Uterus (tissue), 2 donors: ENCODE measurements at regions not wholly inside any gene's neighbourhood (a gene's known extent, or its start where the extent isn't known, plus 50 kb on each side); places are given as distances from the start of the nearest gene placed in this dataset.

Experiments used
- CTCF ChIP-seq, 4 experiments: fragments of 200-600 bp in 2 of 4; fragments of 450-650 bp in 2 of 4; sonication (generic) in 2 of 4; IDR thresholded peaks; one replicate each; pipeline ENCODE4 v1.5.1; 2016 to 2019; ENCODE audit warnings: antibody characterized with exemption in 4 of 4, mild to moderate bottlenecking in 2 of 4, moderate library complexity in 1 of 4
- POLR2A ChIP-seq, 2 donors: fragments of 450-650 bp; IDR thresholded peaks; one replicate each; pipeline ENCODE4 v1.6.1; 2016; ENCODE audit warnings: antibody characterized with exemption in 2 of 2, mild to moderate bottlenecking in 1 of 2, moderate library complexity in 1 of 2

- TF ChIP-seq CTCF (IDR thresholded peaks at IDR 0.05) (no peak), POLR2A (IDR thresholded peaks at IDR 0.05) (no peak)
Measured at GRCh38 chr2:216769626-216770025, 74.3 kb upstream of the IGFBP5 start.
